Adrenal gland (tissue), 5 donors: ENCODE measurements at regions not wholly inside any gene's neighbourhood (a gene's known extent, or its start where the extent isn't known, plus 50 kb on each side); places are given as distances from the start of the nearest gene placed in this dataset.

Experiments
- CTCF ChIP-seq, 6 experiments: fragments of 450-650 bp in 4 of 6; fragments of 200-600 bp in 2 of 6; sonication (generic) in 1 of 6; IDR thresholded peaks; 1 replicate in 5 of 6; 2 replicates in 1 of 6; pipeline versions ENCODE4 v1.5.1 to v1.8.0; 2016 to 2021; ENCODE audit warnings: antibody characterized with exemption in 6 of 6, mild to moderate bottlenecking in 2 of 6, moderate library complexity in 1 of 6
- POLR2A ChIP-seq, 2 donors: fragments of 450-650 bp; IDR thresholded peaks; one replicate each; pipeline ENCODE4 v1.6.1; 2017; ENCODE audit warnings: antibody characterized with exemption in 2 of 2, mild to moderate bottlenecking in 2 of 2, moderate library complexity in 1 of 2
- donor health status: DM: no; HTN: no; CAD: no.

- no peak for TF ChIP-seq CTCF (IDR thresholded peaks at IDR 0.05)
- TF ChIP-seq POLR2A (IDR thresholded peaks at IDR 0.05) = no peak
Observed at GRCh38 chr13:109332506-109333499, 453.6 kb downstream of the IRS2 start.
